Mammary epithelial cell (primary cell): ENCODE measurements at regions not wholly inside any gene's neighbourhood (a gene's known extent, or its start where the extent isn't known, plus 50 kb on each side); places are given as distances from the start of the nearest gene placed in this dataset.

Source experiments
- EZH2 ChIP-seq: IDR thresholded peaks from 2 replicates; pipeline ENCODE4 v1.6.1; 2012; ENCODE audit warnings: low read length, inconsistent platforms, borderline replicate concordance
- TF ChIP-seq, protein P1 (sequence below), 2 donors: IDR thresholded peaks in 1 of 2; conservative IDR thresholded peaks in 1 of 2; 2 replicates each; pipeline ENCODE4 v1.5.1; 2011 to 2012; ENCODE audit warnings: inconsistent platforms in 2 of 2, low read length in 2 of 2, mild to moderate bottlenecking in 2 of 2, control low read depth in 1 of 2, low read depth in 1 of 2; ENCODE audit not compliant: insufficient read depth in 1 of 2; ENCODE audit errors: extremely low read depth in 1 of 2

DNA sequence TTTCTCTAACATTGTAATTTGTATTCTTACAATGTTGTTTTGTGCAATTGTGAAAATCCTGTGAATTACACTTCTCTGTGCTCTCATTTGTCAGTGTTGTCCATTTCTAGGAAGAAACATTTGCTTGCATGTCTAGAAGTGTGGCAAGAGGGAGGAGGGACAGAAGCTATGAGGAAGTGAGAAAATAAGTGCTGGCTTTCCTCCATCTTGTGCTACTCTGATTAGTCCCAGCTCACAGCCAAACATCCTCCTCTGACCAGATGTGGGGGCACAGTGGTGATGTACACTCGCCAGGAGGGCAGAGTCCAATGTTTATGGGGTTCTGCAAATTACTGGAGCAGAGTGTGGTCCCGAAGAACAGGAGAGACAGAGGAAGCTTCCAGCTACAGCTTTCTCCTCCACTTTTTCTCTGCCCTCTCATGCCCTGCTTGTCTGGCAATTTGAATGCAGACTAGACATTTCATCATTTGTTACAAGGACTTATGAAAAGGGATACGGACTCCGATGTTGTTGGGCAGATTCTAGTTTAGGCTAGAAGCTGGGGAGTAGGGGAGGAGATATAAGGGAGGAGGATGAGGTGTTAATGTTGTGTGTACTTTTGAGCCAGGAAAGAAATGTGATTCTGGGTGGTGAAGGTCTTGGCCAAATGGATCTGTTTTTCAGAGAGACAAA lies 131.0 kb upstream of the C1GALT1 start:
- TF ChIP-seq, protein P1, sequence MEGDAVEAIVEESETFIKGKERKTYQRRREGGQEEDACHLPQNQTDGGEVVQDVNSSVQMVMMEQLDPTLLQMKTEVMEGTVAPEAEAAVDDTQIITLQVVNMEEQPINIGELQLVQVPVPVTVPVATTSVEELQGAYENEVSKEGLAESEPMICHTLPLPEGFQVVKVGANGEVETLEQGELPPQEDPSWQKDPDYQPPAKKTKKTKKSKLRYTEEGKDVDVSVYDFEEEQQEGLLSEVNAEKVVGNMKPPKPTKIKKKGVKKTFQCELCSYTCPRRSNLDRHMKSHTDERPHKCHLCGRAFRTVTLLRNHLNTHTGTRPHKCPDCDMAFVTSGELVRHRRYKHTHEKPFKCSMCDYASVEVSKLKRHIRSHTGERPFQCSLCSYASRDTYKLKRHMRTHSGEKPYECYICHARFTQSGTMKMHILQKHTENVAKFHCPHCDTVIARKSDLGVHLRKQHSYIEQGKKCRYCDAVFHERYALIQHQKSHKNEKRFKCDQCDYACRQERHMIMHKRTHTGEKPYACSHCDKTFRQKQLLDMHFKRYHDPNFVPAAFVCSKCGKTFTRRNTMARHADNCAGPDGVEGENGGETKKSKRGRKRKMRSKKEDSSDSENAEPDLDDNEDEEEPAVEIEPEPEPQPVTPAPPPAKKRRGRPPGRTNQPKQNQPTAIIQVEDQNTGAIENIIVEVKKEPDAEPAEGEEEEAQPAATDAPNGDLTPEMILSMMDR (conservative IDR thresholded peaks at IDR 0.05 in 1 of 2, IDR thresholded peaks at IDR 0.05 in 1 of 2; ENCODE audit: extremely low read depth in 1 of 2, insufficient read depth in 1 of 2, low read depth in 1 of 2, low read length in 2 of 2) = no peak
- no peak for TF ChIP-seq EZH2
